ENCODE measurements at regions not wholly inside any gene's neighbourhood (a gene's known extent, or its start where the extent isn't known, plus 50 kb on each side); places are given as distances from the start of the nearest gene placed in this dataset.

- no peak for TF ChIP-seq MAFK (IDR thresholded peaks at IDR 0.05; ENCODE audit: low read depth, low read length)
- TF ChIP-seq MAX (IDR thresholded peaks at IDR 0.05) = no peak
- TF ChIP-seq EP300 (IDR thresholded peaks at IDR 0.05; ENCODE audit: borderline replicate concordance in 1 of 2, low read depth in 2 of 2, low read length in 2 of 2) = no peak
- TF ChIP-seq POLR2A (IDR thresholded peaks at IDR 0.05; ENCODE audit: control extremely low read depth in 1 of 2, low read depth in 2 of 2, low read length in 2 of 2) = no peak
- TF ChIP-seq CTCF (IDR thresholded peaks at IDR 0.05; ENCODE audit: control extremely low read depth in 1 of 3, insufficient read depth in 1 of 3, low read depth in 1 of 3, low read length in 3 of 3) = no peak
- TF ChIP-seq EZH2 (IDR thresholded peaks at IDR 0.05; ENCODE audit: low read depth, low read length, severe bottlenecking) = no peak
- TF ChIP-seq FOSL1 (IDR thresholded peaks at IDR 0.05; ENCODE audit: insufficient read depth, low read depth, low read length) = no peak
- TF ChIP-seq YY1 (IDR thresholded peaks at IDR 0.05; ENCODE audit: low read depth, low read length) = no peak
- no peak for TF ChIP-seq SP1 (IDR thresholded peaks at IDR 0.05; ENCODE audit: low read depth, low read length)
- TF ChIP-seq BCL11A (IDR thresholded peaks at IDR 0.05; ENCODE audit: low read depth in 2 of 2, low read length in 2 of 2) = no peak
- TF ChIP-seq JUND (IDR thresholded peaks at IDR 0.05; ENCODE audit: low read length) = no peak
- TF ChIP-seq TEAD4 (IDR thresholded peaks at IDR 0.05; ENCODE audit: low read depth, low read length) = no peak
- TF ChIP-seq RAD21 (IDR thresholded peaks at IDR 0.05 in 1 of 2, conservative IDR thresholded peaks at IDR 0.05 in 1 of 2; ENCODE audit: low read depth in 2 of 2, low read length in 2 of 2) = no peak
- no peak for TF ChIP-seq CEBPB (IDR thresholded peaks at IDR 0.05; ENCODE audit: low read depth, low read length)
Measured at GRCh38 chr5:62702126-62702525, 123.5 kb downstream of the LRRC70 start.

Data from H1 (cell line).